ENCODE measurements at regions not wholly inside any gene's neighbourhood (a gene's known extent, or its start where the extent isn't known, plus 50 kb on each side); places are given as distances from the start of the nearest gene placed in this dataset.
A peak's percentile ranks its signal among the peaks of the same experiment; 100 is the strongest.

DNA sequence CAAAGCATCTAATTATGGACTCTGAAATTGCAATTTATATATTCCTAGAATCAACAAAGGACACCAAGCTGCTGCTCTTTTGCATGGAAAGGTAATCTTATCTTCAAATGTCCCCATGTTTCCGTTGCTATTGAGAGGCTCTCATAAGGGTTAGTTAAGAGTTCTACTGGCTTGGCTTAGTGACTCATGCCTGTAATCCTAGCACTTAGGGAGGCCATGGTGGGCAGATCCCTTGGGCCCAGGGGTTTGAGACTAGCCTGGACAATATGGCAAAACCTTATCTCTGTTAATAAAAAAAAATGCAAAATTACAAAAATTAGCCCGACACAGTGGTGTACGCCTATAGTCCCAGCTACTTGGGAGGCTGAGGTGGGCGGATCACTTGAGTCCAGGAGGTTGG, 93.4 kb upstream of the RAPGEF2 start:
- H3K9ac ChIP-seq (ENCODE audit: low read length): no peak overlapping the region
- H3K18ac ChIP-seq (ENCODE audit: low read depth in 1 of 2, low read length in 2 of 2): no peak overlapping the region
- no peak overlapping the region for H3K4me3 ChIP-seq (ENCODE audit: insufficient read depth in 1 of 2, low read depth in 1 of 2, low read length in 2 of 2)
- no peaks in the 10 kb centered on the region for H3K4me1 ChIP-seq (ENCODE audit: control insufficient read depth, insufficient read depth, low read depth, low read length)
- no peak overlapping the region for H2BK5ac ChIP-seq (ENCODE audit: low read depth, low read length, poor library complexity, severe bottlenecking)
- no peaks in the 10 kb centered on the region for H3K36me3 ChIP-seq (ENCODE audit: control insufficient read depth in 1 of 2, insufficient read depth in 2 of 2, low read depth in 1 of 2, low read length in 2 of 2)
- H3K9me3 ChIP-seq (ENCODE audit: control insufficient read depth, low read length): no peaks in the 10 kb centered on the region
- no peak overlapping the region for H2BK120ac ChIP-seq (ENCODE audit: low read depth, low read length)
- H2AFZ ChIP-seq (ENCODE audit: low read depth, low read length): no peak overlapping the region
- no peak overlapping the region for H4K8ac ChIP-seq (ENCODE audit: low read length)
- no peak overlapping the region for H3K4me2 ChIP-seq (ENCODE audit: low read length, poor library complexity, severe bottlenecking)
- H3K27ac ChIP-seq (ENCODE audit: low read length, poor library complexity, severe bottlenecking): no peak overlapping the region
- H3K79me1 ChIP-seq (replicated peaks; ENCODE audit: low read length, poor library complexity, severe bottlenecking): no peaks in the 10 kb centered on the region
- no peak overlapping the region for H3K14ac ChIP-seq (ENCODE audit: low read length in 2 of 2)
- H4K91ac ChIP-seq (ENCODE audit: low read length): no peak overlapping the region
- H3K4ac ChIP-seq (ENCODE audit: low read depth in 1 of 2, low read length in 2 of 2): no peak overlapping the region
- no peak overlapping the region for H2BK12ac ChIP-seq (ENCODE audit: low read length in 2 of 2)
- WGBS: 67% methylated on average over 4 of the region's 4 CpGs
- no peak overlapping the region for H3K23ac ChIP-seq (ENCODE audit: low read length in 2 of 2)
- no peak overlapping the region for H2AK5ac ChIP-seq (ENCODE audit: low read length, severe bottlenecking)
- H3K27me3 ChIP-seq (ENCODE audit: control insufficient read depth in 1 of 2, insufficient read depth in 1 of 2, low read length in 2 of 2): no peaks in the 10 kb centered on the region
- peak; percentile 31 for DNase-seq
- H2BK15ac ChIP-seq (ENCODE audit: low read depth, poor library complexity, severe bottlenecking): no peak overlapping the region

DNA sequence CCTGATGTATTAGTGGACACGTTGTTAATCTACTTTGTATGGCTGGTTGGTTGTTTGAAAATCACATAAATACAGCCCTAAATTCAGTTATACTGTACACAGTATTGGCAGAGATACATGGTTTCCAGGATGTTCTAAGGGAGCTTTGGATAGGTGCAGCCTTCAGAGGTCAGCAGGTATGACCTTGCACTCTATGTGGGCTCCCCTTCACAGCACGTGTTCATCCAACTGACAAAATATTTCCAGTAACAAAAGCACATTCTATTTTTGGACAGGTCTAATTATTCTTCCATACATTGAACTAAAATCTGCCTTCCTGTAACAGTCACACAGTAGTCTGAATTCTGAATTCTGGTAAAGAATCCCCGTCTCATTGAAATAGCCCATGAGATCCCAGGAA, 92.8 kb upstream of the RAPGEF2 start:
- no peak overlapping the region for H2BK120ac ChIP-seq (ENCODE audit: low read depth, low read length)
- H3K9me3 ChIP-seq (ENCODE audit: control insufficient read depth, low read length): no peaks in the 10 kb centered on the region
- no peak overlapping the region for H3K4me2 ChIP-seq (ENCODE audit: low read length, poor library complexity, severe bottlenecking)
- no peak overlapping the region for H2BK12ac ChIP-seq (ENCODE audit: low read length in 2 of 2)
- no peak overlapping the region for H3K14ac ChIP-seq (ENCODE audit: low read length in 2 of 2)
- DNase-seq: no peak
- H3K4me1 ChIP-seq (ENCODE audit: control insufficient read depth, insufficient read depth, low read depth, low read length): no peaks in the 10 kb centered on the region
- no peaks in the 10 kb centered on the region for H3K79me1 ChIP-seq (replicated peaks; ENCODE audit: low read length, poor library complexity, severe bottlenecking)
- H2BK5ac ChIP-seq (ENCODE audit: low read depth, low read length, poor library complexity, severe bottlenecking): no peak overlapping the region
- H3K27me3 ChIP-seq (ENCODE audit: control insufficient read depth in 1 of 2, insufficient read depth in 1 of 2, low read length in 2 of 2): no peaks in the 10 kb centered on the region
- H2BK15ac ChIP-seq (ENCODE audit: low read depth, poor library complexity, severe bottlenecking): no peak overlapping the region
- no peak overlapping the region for H3K23ac ChIP-seq (ENCODE audit: low read length in 2 of 2)
- peak overlapping the region in 1 of 2 experiments; percentile 35 for H3K4me3 ChIP-seq (ENCODE audit: insufficient read depth in 1 of 2, low read depth in 1 of 2, low read length in 2 of 2)
- WGBS: 97% methylated on average over 3 of the region's 3 CpGs
- H3K4ac ChIP-seq (ENCODE audit: low read depth in 1 of 2, low read length in 2 of 2): no peak overlapping the region
- H2AK5ac ChIP-seq (ENCODE audit: low read length, severe bottlenecking): no peak overlapping the region
- H2AFZ ChIP-seq (ENCODE audit: low read depth, low read length): no peak overlapping the region
- no peaks in the 10 kb centered on the region for H3K36me3 ChIP-seq (ENCODE audit: control insufficient read depth in 1 of 2, insufficient read depth in 2 of 2, low read depth in 1 of 2, low read length in 2 of 2)
- peak overlapping the region; percentile 35 for H3K9ac ChIP-seq (ENCODE audit: low read length)
- H3K27ac ChIP-seq (ENCODE audit: low read length, poor library complexity, severe bottlenecking): no peak overlapping the region
- no peak overlapping the region for H4K8ac ChIP-seq (ENCODE audit: low read length)
- H3K18ac ChIP-seq (ENCODE audit: low read depth in 1 of 2, low read length in 2 of 2): no peak overlapping the region
- no peak overlapping the region for H4K91ac ChIP-seq (ENCODE audit: low read length)

DNA sequence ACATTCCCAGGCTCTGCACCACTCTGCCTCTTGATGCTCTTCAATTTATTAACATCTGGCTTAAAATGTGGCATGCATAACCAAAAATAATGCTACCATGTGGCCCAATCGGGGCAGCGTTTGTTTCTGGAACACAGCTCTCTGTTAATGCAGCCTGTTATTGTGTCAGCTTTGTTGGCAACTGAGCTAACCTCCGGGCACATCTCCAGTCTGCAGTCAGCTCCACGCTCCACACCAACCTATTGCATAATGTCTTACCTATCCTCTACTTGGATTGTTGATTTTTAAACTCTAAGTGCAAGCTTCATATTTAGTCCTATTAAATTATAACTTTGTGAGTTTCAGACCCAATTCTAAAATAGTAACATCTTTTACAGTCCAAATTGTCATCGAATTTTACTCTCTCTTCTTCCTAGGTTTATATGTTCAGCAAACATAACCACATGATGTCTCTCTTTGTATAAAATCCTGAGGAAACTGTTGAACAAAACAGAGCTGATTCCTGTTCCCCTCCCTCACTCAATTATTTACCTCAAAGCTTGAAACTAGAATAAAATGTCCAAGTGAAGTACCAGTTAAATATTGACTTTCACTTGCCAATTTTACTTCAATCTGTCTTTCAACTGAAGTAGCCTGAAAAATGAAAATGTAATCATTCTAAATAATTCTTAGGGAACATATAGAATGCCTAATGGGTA, 92.2 kb upstream of the RAPGEF2 start:
- 90% methylated on average over 5 of the region's 5 CpGs for WGBS
- Histone ChIP-seq H3K4ac (ENCODE audit: low read depth in 1 of 2, low read length in 2 of 2) (no peak overlapping the region), H3K9ac (ENCODE audit: low read length) (peak overlapping the region; percentile 35), H3K4me1 (ENCODE audit: control insufficient read depth, insufficient read depth, low read depth, low read length) (no peaks in the 10 kb centered on the region), H3K18ac (ENCODE audit: low read depth in 1 of 2, low read length in 2 of 2) (no peak overlapping the region), H2BK15ac (ENCODE audit: low read depth, poor library complexity, severe bottlenecking) (no peak overlapping the region), H2BK5ac (ENCODE audit: low read depth, low read length, poor library complexity, severe bottlenecking) (no peak overlapping the region), H2BK12ac (ENCODE audit: low read length in 2 of 2) (no peak overlapping the region), H3K4me2 (ENCODE audit: low read length, poor library complexity, severe bottlenecking) (no peak overlapping the region), H3K4me3 (ENCODE audit: insufficient read depth in 1 of 2, low read depth in 1 of 2, low read length in 2 of 2) (peak overlapping the region in 1 of 2 experiments; percentile 35), H3K23ac (ENCODE audit: low read length in 2 of 2) (no peak overlapping the region), H2AFZ (ENCODE audit: low read depth, low read length) (no peak overlapping the region), H4K8ac (ENCODE audit: low read length) (no peak overlapping the region), H3K27me3 (ENCODE audit: control insufficient read depth in 1 of 2, insufficient read depth in 1 of 2, low read length in 2 of 2) (no peaks in the 10 kb centered on the region), H3K14ac (ENCODE audit: low read length in 2 of 2) (no peak overlapping the region), H2AK5ac (ENCODE audit: low read length, severe bottlenecking) (no peak overlapping the region), H4K91ac (ENCODE audit: low read length) (no peak overlapping the region), H3K79me1 (replicated peaks; ENCODE audit: low read length, poor library complexity, severe bottlenecking) (no peaks in the 10 kb centered on the region), H2BK120ac (ENCODE audit: low read depth, low read length) (no peak overlapping the region), H3K36me3 (ENCODE audit: control insufficient read depth in 1 of 2, insufficient read depth in 2 of 2, low read depth in 1 of 2, low read length in 2 of 2) (no peaks in the 10 kb centered on the region), H3K27ac (ENCODE audit: low read length, poor library complexity, severe bottlenecking) (no peak overlapping the region), H3K9me3 (ENCODE audit: control insufficient read depth, low read length) (no peaks in the 10 kb centered on the region)
- DNase-seq: no peak

DNA sequence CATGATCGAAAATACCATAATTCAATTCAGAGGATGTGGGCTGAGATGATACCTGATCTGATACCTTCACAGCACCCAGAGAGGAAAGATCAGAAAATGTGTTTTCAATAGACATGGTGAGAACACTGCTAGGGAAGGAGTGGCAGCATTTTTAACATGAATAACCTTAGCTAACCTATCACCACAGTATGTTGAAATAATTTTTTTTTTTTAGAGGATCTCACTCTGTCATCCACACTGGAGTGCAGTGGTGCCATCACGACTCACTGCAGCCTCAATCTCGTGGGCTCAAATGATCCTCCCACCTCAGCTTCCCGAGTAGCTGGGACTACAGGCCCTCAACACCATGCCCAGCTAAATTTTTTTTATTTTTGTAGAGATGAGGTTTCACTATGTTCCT, 90.5 kb upstream of the RAPGEF2 start:
- no peaks in the 10 kb centered on the region for H3K9me3 ChIP-seq (ENCODE audit: control insufficient read depth, low read length)
- H2BK120ac ChIP-seq (ENCODE audit: low read depth, low read length): no peak overlapping the region
- H3K23ac ChIP-seq (ENCODE audit: low read length in 2 of 2): no peak overlapping the region
- 57% methylated on average over 3 of the region's 4 CpGs for WGBS
- no peak overlapping the region for H4K91ac ChIP-seq (ENCODE audit: low read length)
- no peak overlapping the region for H3K4me2 ChIP-seq (ENCODE audit: low read length, poor library complexity, severe bottlenecking)
- no peak overlapping the region for H3K18ac ChIP-seq (ENCODE audit: low read depth in 1 of 2, low read length in 2 of 2)
- H3K36me3 ChIP-seq (ENCODE audit: control insufficient read depth in 1 of 2, insufficient read depth in 2 of 2, low read depth in 1 of 2, low read length in 2 of 2): no peaks in the 10 kb centered on the region
- peak; percentile 42 for DNase-seq
- no peak overlapping the region for H2BK12ac ChIP-seq (ENCODE audit: low read length in 2 of 2)
- H2AFZ ChIP-seq (ENCODE audit: low read depth, low read length): no peak overlapping the region
- no peaks in the 10 kb centered on the region for H3K27me3 ChIP-seq (ENCODE audit: control insufficient read depth in 1 of 2, insufficient read depth in 1 of 2, low read length in 2 of 2)
- peak overlapping the region; percentile 53 for H3K9ac ChIP-seq (ENCODE audit: low read length)
- H4K8ac ChIP-seq (ENCODE audit: low read length): no peak overlapping the region
- H2BK5ac ChIP-seq (ENCODE audit: low read depth, low read length, poor library complexity, severe bottlenecking): no peak overlapping the region
- H2BK15ac ChIP-seq (ENCODE audit: low read depth, poor library complexity, severe bottlenecking): no peak overlapping the region
- H3K4ac ChIP-seq (ENCODE audit: low read depth in 1 of 2, low read length in 2 of 2): no peak overlapping the region
- H3K27ac ChIP-seq (ENCODE audit: low read length, poor library complexity, severe bottlenecking): no peak overlapping the region
- H3K4me3 ChIP-seq (ENCODE audit: insufficient read depth in 1 of 2, low read depth in 1 of 2, low read length in 2 of 2): no peak overlapping the region
- H3K4me1 ChIP-seq (ENCODE audit: control insufficient read depth, insufficient read depth, low read depth, low read length): no peaks in the 10 kb centered on the region
- no peak overlapping the region for H3K14ac ChIP-seq (ENCODE audit: low read length in 2 of 2)
- H3K79me1 ChIP-seq (replicated peaks; ENCODE audit: low read length, poor library complexity, severe bottlenecking): no peaks in the 10 kb centered on the region
- no peak overlapping the region for H2AK5ac ChIP-seq (ENCODE audit: low read length, severe bottlenecking)

All from mesenchymal stem cell (in vitro differentiated cells and primary cell).